ENCODE measurements at regions not wholly inside any gene's neighbourhood (a gene's known extent, or its start where the extent isn't known, plus 50 kb on each side); places are given as distances from the start of the nearest gene placed in this dataset.

GRCh38 chr13:21973437-21974125, 302.7 kb downstream of the FGF9 start (continued):
- TF ChIP-seq, protein P1, sequence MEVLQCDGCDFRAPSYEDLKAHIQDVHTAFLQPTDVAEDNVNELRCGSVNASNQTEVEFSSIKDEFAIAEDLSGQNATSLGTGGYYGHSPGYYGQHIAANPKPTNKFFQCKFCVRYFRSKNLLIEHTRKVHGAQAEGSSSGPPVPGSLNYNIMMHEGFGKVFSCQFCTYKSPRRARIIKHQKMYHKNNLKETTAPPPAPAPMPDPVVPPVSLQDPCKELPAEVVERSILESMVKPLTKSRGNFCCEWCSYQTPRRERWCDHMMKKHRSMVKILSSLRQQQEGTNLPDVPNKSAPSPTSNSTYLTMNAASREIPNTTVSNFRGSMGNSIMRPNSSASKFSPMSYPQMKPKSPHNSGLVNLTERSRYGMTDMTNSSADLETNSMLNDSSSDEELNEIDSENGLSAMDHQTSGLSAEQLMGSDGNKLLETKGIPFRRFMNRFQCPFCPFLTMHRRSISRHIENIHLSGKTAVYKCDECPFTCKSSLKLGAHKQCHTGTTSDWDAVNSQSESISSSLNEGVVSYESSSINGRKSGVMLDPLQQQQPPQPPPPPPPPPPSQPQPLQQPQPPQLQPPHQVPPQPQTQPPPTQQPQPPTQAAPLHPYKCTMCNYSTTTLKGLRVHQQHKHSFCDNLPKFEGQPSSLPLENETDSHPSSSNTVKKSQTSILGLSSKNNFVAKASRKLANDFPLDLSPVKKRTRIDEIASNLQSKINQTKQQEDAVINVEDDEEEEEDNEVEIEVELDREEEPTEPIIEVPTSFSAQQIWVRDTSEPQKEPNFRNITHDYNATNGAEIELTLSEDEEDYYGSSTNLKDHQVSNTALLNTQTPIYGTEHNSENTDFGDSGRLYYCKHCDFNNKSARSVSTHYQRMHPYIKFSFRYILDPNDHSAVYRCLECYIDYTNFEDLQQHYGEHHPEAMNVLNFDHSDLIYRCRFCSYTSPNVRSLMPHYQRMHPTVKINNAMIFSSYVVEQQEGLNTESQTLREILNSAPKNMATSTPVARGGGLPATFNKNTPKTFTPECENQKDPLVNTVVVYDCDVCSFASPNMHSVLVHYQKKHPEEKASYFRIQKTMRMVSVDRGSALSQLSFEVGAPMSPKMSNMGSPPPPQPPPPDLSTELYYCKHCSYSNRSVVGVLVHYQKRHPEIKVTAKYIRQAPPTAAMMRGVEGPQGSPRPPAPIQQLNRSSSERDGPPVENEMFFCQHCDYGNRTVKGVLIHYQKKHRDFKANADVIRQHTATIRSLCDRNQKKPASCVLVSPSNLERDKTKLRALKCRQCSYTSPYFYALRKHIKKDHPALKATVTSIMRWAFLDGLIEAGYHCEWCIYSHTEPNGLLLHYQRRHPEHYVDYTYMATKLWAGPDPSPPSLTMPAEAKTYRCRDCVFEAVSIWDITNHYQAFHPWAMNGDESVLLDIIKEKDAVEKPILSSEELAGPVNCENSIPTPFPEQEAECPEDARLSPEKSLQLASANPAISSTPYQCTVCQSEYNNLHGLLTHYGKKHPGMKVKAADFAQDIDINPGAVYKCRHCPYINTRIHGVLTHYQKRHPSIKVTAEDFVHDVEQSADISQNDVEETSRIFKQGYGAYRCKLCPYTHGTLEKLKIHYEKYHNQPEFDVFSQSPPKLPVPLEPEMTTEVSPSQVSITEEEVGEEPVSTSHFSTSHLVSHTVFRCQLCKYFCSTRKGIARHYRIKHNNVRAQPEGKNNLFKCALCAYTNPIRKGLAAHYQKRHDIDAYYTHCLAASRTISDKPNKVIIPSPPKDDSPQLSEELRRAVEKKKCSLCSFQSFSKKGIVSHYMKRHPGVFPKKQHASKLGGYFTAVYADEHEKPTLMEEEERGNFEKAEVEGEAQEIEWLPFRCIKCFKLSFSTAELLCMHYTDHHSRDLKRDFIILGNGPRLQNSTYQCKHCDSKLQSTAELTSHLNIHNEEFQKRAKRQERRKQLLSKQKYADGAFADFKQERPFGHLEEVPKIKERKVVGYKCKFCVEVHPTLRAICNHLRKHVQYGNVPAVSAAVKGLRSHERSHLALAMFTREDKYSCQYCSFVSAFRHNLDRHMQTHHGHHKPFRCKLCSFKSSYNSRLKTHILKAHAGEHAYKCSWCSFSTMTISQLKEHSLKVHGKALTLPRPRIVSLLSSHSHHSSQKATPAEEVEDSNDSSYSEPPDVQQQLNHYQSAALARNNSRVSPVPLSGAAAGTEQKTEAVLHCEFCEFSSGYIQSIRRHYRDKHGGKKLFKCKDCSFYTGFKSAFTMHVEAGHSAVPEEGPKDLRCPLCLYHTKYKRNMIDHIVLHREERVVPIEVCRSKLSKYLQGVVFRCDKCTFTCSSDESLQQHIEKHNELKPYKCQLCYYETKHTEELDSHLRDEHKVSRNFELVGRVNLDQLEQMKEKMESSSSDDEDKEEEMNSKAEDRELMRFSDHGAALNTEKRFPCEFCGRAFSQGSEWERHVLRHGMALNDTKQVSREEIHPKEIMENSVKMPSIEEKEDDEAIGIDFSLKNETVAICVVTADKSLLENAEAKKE (CRISPR knock-in tag; IDR thresholded peaks at IDR 0.05) = no peak
- TF ChIP-seq POLR2AphosphoS5 (IDR thresholded peaks at IDR 0.05; ENCODE audit: low read depth) (no peak), ZNF331 (CRISPR knock-in tag; IDR thresholded peaks at IDR 0.05; ENCODE audit: low read depth) (no peak), CREB1 (CRISPR knock-in tag; IDR thresholded peaks at IDR 0.05; ENCODE audit: low read depth) (no peak)

DNA sequence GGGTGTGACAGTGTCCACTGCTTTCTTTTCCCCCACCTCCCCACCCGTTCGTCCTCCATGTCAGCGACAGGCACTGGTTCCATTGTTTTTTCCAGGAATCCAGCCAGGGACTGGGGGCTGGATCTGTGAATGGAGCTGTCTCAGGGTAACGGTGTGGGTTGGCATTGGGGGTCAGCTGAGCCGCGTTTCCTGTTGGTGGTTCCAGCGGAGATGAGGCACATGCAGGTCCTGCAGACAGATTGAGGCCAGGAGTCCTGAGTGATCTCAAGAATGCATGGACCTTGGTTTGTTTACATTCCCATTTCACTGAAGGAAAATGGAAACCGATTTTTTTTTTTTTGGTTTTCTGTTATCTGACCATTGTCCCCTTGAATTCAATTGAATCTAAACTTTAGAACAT, 303.9 kb downstream of the FGF9 start:
- no peak overlapping the region for H2AFZ ChIP-seq
- no peaks in the 10 kb centered on the region for H3K27me3 Mint-ChIP-seq (ENCODE audit: insufficient read depth, low read depth, poor library complexity)
- no peak for TF ChIP-seq JUNB (IDR thresholded peaks at IDR 0.05; ENCODE audit: unreplicated experiment)
- TF ChIP-seq EZH2 (IDR thresholded peaks at IDR 0.05; ENCODE audit: low read depth, unreplicated experiment) = no peak
- TF ChIP-seq CREB1 (CRISPR knock-in tag; IDR thresholded peaks at IDR 0.05; ENCODE audit: low read depth) = no peak
- TF ChIP-seq, protein P2, sequence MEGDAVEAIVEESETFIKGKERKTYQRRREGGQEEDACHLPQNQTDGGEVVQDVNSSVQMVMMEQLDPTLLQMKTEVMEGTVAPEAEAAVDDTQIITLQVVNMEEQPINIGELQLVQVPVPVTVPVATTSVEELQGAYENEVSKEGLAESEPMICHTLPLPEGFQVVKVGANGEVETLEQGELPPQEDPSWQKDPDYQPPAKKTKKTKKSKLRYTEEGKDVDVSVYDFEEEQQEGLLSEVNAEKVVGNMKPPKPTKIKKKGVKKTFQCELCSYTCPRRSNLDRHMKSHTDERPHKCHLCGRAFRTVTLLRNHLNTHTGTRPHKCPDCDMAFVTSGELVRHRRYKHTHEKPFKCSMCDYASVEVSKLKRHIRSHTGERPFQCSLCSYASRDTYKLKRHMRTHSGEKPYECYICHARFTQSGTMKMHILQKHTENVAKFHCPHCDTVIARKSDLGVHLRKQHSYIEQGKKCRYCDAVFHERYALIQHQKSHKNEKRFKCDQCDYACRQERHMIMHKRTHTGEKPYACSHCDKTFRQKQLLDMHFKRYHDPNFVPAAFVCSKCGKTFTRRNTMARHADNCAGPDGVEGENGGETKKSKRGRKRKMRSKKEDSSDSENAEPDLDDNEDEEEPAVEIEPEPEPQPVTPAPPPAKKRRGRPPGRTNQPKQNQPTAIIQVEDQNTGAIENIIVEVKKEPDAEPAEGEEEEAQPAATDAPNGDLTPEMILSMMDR (conservative IDR thresholded peaks at IDR 0.05; ENCODE audit: low read depth in 2 of 2) = no peak
- TF ChIP-seq, protein P3, sequence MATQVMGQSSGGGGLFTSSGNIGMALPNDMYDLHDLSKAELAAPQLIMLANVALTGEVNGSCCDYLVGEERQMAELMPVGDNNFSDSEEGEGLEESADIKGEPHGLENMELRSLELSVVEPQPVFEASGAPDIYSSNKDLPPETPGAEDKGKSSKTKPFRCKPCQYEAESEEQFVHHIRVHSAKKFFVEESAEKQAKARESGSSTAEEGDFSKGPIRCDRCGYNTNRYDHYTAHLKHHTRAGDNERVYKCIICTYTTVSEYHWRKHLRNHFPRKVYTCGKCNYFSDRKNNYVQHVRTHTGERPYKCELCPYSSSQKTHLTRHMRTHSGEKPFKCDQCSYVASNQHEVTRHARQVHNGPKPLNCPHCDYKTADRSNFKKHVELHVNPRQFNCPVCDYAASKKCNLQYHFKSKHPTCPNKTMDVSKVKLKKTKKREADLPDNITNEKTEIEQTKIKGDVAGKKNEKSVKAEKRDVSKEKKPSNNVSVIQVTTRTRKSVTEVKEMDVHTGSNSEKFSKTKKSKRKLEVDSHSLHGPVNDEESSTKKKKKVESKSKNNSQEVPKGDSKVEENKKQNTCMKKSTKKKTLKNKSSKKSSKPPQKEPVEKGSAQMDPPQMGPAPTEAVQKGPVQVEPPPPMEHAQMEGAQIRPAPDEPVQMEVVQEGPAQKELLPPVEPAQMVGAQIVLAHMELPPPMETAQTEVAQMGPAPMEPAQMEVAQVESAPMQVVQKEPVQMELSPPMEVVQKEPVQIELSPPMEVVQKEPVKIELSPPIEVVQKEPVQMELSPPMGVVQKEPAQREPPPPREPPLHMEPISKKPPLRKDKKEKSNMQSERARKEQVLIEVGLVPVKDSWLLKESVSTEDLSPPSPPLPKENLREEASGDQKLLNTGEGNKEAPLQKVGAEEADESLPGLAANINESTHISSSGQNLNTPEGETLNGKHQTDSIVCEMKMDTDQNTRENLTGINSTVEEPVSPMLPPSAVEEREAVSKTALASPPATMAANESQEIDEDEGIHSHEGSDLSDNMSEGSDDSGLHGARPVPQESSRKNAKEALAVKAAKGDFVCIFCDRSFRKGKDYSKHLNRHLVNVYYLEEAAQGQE (IDR thresholded peaks at IDR 0.05; ENCODE audit: unreplicated experiment) = no peak
- TF ChIP-seq ZNF331 (CRISPR knock-in tag; IDR thresholded peaks at IDR 0.05; ENCODE audit: low read depth) = no peak
- TF ChIP-seq POLR2AphosphoS5 (IDR thresholded peaks at IDR 0.05; ENCODE audit: low read depth) = no peak

More for the DNA sequence above, 303.9 kb downstream of the FGF9 start:
- H3K36me3 Mint-ChIP-seq (ENCODE audit: low read depth) = no peaks in the 10 kb centered on the region
- no peaks in the 10 kb centered on the region for H3K9me2 ChIP-seq (ENCODE audit: insufficient read depth)
- H3K4me3 ChIP-seq = no peak overlapping the region
- H3F3A ChIP-seq (replicated peaks; ENCODE audit: low read depth) = no peaks in the 10 kb centered on the region
- no peak for DNase-seq (ENCODE audit: low spot score)
- H3K27ac Mint-ChIP-seq = no peak overlapping the region
- H3K27ac ChIP-seq (ENCODE audit: low read depth) = no peak overlapping the region
- H3K4me1 Mint-ChIP-seq = peaks cover 5% of the 10 kb centered on the region; the same call in 1 of the 3 replicates
- no peaks in the 10 kb centered on the region for H3K79me2 ChIP-seq (replicated peaks; ENCODE audit: insufficient read depth)
- no peaks in the 10 kb centered on the region for H4K20me1 ChIP-seq (replicated peaks; ENCODE audit: insufficient read depth)
- no peaks in the 10 kb centered on the region for H3K9me3 Mint-ChIP-seq
- ATAC-seq = no peak
- no peak overlapping the region for H3K4me3 Mint-ChIP-seq
- no peaks in the 10 kb centered on the region for H3K27me3 ChIP-seq (ENCODE audit: insufficient read depth)
- no peak overlapping the region for H3K4me2 ChIP-seq
- no peaks in the 10 kb centered on the region for H3K36me3 ChIP-seq (ENCODE audit: insufficient read depth)
- H3K4me1 ChIP-seq (ENCODE audit: insufficient read depth) = no peaks in the 10 kb centered on the region

Measured in GM23338 (cell line).